ENCODE measurements at regions not wholly inside any gene's neighbourhood (a gene's known extent, or its start where the extent isn't known, plus 50 kb on each side); places are given as distances from the start of the nearest gene placed in this dataset.

DNA sequence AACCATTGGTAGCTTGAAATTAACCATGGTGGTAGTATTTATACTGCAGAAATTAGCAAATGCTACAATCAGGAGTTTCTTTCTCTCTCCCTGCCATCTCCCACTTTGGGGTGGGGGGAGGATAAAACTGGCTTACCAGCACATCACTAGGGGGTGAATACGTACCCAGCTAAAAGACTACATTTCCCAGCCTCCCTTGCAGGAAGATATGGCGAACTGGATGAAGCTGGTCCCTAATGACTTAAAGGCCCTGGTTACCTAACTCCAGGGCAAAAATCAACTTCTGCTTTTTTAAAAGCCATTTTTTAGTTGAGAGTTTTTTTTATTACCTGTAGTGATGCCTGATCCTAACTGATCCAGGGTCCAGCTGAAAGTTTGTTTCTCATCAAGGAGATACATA is 70.3 kb upstream of the RAB12 start:
- no peak for DNase-seq

DNA sequence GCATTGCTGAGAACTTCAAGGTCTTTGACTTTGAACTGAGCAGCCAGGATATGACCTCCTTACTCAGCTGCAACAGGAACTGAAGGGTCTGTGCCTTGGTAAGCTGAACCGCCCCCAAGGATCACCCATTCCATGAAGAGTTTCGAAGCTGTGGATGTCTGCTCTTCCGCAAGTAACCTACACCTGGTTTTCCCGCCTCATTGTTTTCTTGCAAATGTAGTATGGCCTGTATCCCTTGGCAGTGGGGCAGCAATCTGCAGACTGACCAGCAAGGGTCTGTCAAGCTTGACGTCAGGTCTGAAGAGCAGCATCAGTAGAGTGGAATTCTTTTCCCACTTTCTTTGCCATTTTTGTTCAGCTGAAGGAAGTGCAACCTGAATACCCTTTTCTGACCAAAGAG is 62.6 kb upstream of the RAB12 start:
- DNase-seq, result no peak

DNA sequence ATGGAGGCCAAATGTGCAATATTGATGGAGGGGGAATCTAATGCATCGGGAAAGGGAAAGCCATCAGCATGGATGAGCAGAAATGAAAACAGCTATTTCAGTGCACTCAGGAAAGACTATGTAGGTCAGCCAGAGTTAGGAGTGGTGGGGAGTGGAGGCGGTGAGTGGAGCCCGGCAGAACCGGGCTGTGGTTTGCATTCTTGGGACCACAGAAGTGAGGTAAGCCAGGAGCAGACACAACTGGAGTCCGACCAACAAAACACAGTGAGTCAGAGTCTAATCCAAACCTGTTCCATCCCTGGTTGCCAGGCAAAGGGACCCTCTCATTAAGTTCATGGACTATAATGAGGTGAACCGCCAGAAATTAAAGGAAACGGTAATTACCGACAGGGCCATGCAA is 61.1 kb upstream of the RAB12 start:
- no peak for DNase-seq

DNA sequence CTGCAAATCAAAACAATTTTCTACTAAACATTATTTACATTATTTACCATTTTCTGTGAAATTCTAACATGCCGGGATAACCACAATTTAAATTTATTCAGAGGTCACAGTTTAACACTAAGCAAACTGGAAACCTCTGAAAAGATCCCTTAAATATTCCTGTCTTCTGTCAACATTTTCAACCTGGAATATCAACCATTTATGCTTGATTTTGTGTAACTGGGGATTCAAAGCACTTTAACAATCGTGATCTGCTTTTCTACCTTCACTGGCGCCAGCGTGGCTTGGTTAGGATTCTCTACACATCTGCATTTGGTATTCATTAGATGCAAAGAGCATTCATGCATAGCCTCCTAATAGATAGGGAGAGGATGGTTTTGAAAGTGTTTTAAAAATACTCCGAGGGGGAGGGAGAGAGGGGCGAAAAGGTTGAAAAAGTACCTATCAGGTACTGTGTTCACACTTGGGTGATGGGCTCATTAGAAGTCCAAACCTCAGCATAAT is 59.9 kb upstream of the RAB12 start:
- no peak for DNase-seq

DNA sequence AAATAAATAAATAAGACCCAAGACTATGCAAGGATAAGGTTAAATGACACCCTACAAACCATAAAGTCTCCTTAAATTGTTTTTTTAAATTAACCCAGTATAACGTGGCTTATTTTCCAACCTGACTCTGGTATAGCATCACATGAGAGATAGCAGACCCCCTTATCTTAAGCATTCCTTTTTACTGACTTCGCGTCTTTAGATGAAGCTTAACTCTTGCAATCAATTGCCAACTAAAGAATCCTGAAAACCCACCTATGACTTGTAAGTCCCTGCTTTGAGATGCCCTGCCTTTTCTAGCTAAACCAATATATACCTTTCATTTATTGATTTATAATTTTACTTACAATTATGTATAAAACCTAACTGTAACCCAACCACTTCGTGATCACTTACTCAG is 57.1 kb upstream of the RAB12 start:
- DNase-seq, result no peak

DNA sequence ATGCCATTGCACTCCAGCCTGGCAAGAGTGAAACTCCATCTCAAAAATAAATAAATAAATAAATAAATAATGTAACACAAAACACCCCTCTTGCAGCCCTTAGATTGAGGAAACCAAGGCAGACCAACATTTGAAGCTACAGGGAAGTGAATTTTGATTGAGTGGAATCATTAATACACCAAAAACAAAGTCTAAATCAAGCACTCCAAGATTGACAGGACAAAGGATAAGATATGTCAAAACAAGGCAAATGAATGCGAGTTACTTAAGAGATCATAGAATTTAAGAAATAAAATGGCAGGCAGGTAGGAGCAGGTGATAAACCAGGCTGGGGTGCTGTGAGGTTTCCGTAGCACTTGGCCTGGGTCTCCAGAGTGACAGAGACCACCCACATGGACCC is 54.9 kb upstream of the RAB12 start:
- DNase-seq, result no peak

DNA sequence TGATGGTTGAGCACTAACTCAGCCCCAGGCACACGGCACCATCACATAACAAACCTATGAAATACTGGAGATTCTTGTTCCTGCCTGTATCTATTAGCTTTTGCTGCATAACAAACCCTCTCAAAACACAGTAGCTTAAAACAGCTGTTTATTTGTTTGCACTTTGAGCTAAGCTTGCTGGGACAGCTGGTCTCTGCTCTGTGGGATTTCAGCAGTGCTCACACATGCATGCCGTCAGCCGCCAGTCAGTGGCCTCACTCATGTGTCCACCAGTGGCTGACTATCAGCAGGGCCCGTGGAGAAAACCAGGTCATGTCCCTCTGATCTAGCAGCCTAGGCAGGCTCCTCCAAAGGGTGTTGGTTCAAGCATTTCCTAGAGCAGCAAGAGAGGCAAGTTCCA is 52.8 kb upstream of the RAB12 start:
- no peak for DNase-seq

All from NCI-H146 (cell line).